ENCODE measurements at regions not wholly inside any gene's neighbourhood (a gene's known extent, or its start where the extent isn't known, plus 50 kb on each side); places are given as distances from the start of the nearest gene placed in this dataset.

DNA sequence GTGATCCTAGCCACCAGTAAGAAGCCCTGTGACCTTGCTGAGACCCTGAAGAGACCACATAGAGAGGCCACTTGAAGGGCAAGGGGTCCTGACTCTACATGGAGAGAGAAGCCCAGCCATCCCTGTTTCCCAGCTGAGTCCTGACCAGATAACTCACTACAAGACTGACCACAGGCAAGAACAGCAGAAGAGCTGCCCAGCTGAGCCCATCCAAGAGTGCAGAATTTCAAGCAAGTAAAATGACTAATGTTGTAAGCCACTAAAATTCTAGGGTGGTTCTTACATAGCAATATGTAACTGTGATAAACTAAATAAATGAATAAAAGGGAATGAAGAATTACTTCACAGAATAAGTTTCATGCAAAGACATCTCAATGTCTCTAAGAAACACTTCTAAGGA lies 58.4 kb upstream of the WIPF1 start:
- no peak overlapping the region for H3K14ac ChIP-seq (ENCODE audit: low read length in 2 of 2)
- no peak overlapping the region for H2BK12ac ChIP-seq (ENCODE audit: low read length in 2 of 2)
- H3K4me3 ChIP-seq (ENCODE audit: insufficient read depth in 1 of 2, low read depth in 1 of 2, low read length in 2 of 2) = no peak overlapping the region
- H2AFZ ChIP-seq (ENCODE audit: low read depth, low read length) = no peak overlapping the region
- no peaks in the 10 kb centered on the region for H3K27me3 ChIP-seq (ENCODE audit: control insufficient read depth in 1 of 2, insufficient read depth in 1 of 2, low read length in 2 of 2)
- no peak for DNase-seq
- H4K8ac ChIP-seq (ENCODE audit: low read length) = no peak overlapping the region
- no peak overlapping the region for H2BK15ac ChIP-seq (ENCODE audit: low read depth, poor library complexity, severe bottlenecking)
- no peak overlapping the region for H2BK5ac ChIP-seq (ENCODE audit: low read depth, low read length, poor library complexity, severe bottlenecking)
- H3K9ac ChIP-seq (ENCODE audit: low read length) = no peak overlapping the region
- peaks cover 10% of the 10 kb centered on the region for H3K9me3 ChIP-seq (ENCODE audit: control insufficient read depth, low read length)
- peak overlapping the region; percentile 36 for H3K27ac ChIP-seq (ENCODE audit: low read length, poor library complexity, severe bottlenecking)
- peaks cover 42% of the 10 kb centered on the region for H3K79me1 ChIP-seq (replicated peaks; ENCODE audit: low read length, poor library complexity, severe bottlenecking)
- H3K4me2 ChIP-seq (ENCODE audit: low read length, poor library complexity, severe bottlenecking) = peak overlapping the region; percentile 27
- H3K4ac ChIP-seq (ENCODE audit: low read depth in 1 of 2, low read length in 2 of 2) = no peak overlapping the region
- no peak overlapping the region for H4K91ac ChIP-seq (ENCODE audit: low read length)
- peaks cover 1% of the 10 kb centered on the region for H3K4me1 ChIP-seq (ENCODE audit: control insufficient read depth, insufficient read depth, low read depth, low read length)
- no peak overlapping the region for H2BK120ac ChIP-seq (ENCODE audit: low read depth, low read length)
- H2AK5ac ChIP-seq (ENCODE audit: low read length, severe bottlenecking) = peak overlapping the region; percentile 63
- no peak overlapping the region for H3K23ac ChIP-seq (ENCODE audit: low read length in 2 of 2)
- H3K18ac ChIP-seq (ENCODE audit: low read depth in 1 of 2, low read length in 2 of 2) = no peak overlapping the region
- peaks cover 3 to 61% of the 10 kb centered on the region in 2 experiments for H3K36me3 ChIP-seq (ENCODE audit: control insufficient read depth in 1 of 2, insufficient read depth in 2 of 2, low read depth in 1 of 2, low read length in 2 of 2)

DNA sequence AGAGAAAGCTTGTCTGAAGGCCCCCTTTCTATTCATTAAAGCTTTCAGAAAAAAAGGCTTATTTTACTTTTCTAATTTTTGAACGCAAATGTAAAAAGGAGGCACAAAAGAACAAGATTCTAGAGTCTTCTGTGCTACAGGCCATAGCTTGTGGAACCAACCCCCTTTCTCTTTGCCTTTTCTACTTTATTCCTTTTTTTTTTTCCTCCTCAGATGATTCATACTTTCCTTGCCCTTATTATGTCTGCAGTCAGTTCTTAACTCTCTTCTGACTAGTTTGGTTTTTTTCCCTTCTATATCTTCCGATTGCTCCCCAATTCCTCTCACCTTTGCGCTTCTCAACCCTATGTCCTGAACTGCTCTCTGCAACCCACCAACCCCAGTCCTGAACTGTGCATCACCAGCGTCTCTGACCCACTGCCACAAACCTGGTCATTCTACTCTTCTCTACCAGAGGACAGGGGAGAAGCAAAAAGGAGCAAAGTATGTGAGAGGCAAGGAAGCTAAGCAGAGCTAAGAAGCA lies 56.9 kb upstream of the WIPF1 start:
- Histone ChIP-seq H3K27ac (ENCODE audit: low read length, poor library complexity, severe bottlenecking) (no peak overlapping the region), H3K4me2 (ENCODE audit: low read length, poor library complexity, severe bottlenecking) (no peak overlapping the region), H2BK15ac (ENCODE audit: low read depth, poor library complexity, severe bottlenecking) (no peak overlapping the region), H3K4ac (ENCODE audit: low read depth in 1 of 2, low read length in 2 of 2) (no peak overlapping the region), H3K4me1 (ENCODE audit: control insufficient read depth, insufficient read depth, low read depth, low read length) (no peaks in the 10 kb centered on the region), H3K27me3 (ENCODE audit: control insufficient read depth in 1 of 2, insufficient read depth in 1 of 2, low read length in 2 of 2) (no peaks in the 10 kb centered on the region), H3K14ac (ENCODE audit: low read length in 2 of 2) (no peak overlapping the region), H3K23ac (ENCODE audit: low read length in 2 of 2) (no peak overlapping the region), H2BK5ac (ENCODE audit: low read depth, low read length, poor library complexity, severe bottlenecking) (no peak overlapping the region), H3K4me3 (ENCODE audit: insufficient read depth in 1 of 2, low read depth in 1 of 2, low read length in 2 of 2) (no peak overlapping the region), H2AK5ac (ENCODE audit: low read length, severe bottlenecking) (no peak overlapping the region), H3K36me3 (ENCODE audit: control insufficient read depth in 1 of 2, insufficient read depth in 2 of 2, low read depth in 1 of 2, low read length in 2 of 2) (peaks cover 0 to 47% of the 10 kb centered on the region in 2 experiments), H3K9me3 (ENCODE audit: control insufficient read depth, low read length) (peaks cover 13% of the 10 kb centered on the region), H3K79me1 (replicated peaks; ENCODE audit: low read length, poor library complexity, severe bottlenecking) (peaks cover 36% of the 10 kb centered on the region), H3K9ac (ENCODE audit: low read length) (peak overlapping the region; percentile 57), H2BK12ac (ENCODE audit: low read length in 2 of 2) (no peak overlapping the region), H4K8ac (ENCODE audit: low read length) (no peak overlapping the region), H2BK120ac (ENCODE audit: low read depth, low read length) (no peak overlapping the region), H4K91ac (ENCODE audit: low read length) (no peak overlapping the region), H3K18ac (ENCODE audit: low read depth in 1 of 2, low read length in 2 of 2) (no peak overlapping the region), H2AFZ (ENCODE audit: low read depth, low read length) (no peak overlapping the region)
- 98% methylated on average over 4 of the region's 4 CpGs for WGBS
- peak; percentile 39 for DNase-seq

DNA sequence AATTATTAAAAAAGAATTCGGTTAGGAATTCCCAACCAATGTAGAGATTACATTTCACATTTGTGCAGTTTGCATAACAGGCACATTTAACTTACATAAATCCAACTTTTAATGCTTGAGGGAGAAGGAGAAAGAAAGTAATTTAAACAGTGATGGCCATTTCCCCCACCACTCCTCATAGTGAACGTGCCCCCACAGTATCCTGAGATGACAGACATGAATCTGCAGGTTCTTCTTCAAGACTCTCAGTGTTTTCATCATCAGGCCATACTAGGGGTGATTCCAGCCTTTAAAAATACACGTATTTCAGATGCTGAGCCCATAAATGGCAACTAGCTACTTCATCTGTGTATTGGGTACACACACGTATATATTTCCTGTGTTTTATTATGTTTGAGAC lies 51.3 kb upstream of the WIPF1 start:
- H3K4ac ChIP-seq (ENCODE audit: low read depth in 1 of 2, low read length in 2 of 2) = no peak overlapping the region

More for the DNA sequence above, 51.3 kb upstream of the WIPF1 start:
- no peaks in the 10 kb centered on the region for H3K4me1 ChIP-seq (ENCODE audit: control insufficient read depth, insufficient read depth, low read depth, low read length)
- H3K9me3 ChIP-seq (ENCODE audit: control insufficient read depth, low read length) = peaks cover 11% of the 10 kb centered on the region
- no peak overlapping the region for H2BK120ac ChIP-seq (ENCODE audit: low read depth, low read length)
- no peak overlapping the region for H4K8ac ChIP-seq (ENCODE audit: low read length)
- H3K79me1 ChIP-seq (replicated peaks; ENCODE audit: low read length, poor library complexity, severe bottlenecking) = peaks cover 32% of the 10 kb centered on the region
- H2BK15ac ChIP-seq (ENCODE audit: low read depth, poor library complexity, severe bottlenecking) = no peak overlapping the region
- H3K4me3 ChIP-seq (ENCODE audit: insufficient read depth in 1 of 2, low read depth in 1 of 2, low read length in 2 of 2) = peak overlapping the region in 1 of 2 experiments; percentile 8
- no peaks in the 10 kb centered on the region for H3K27me3 ChIP-seq (ENCODE audit: control insufficient read depth in 1 of 2, insufficient read depth in 1 of 2, low read length in 2 of 2)
- H2BK12ac ChIP-seq (ENCODE audit: low read length in 2 of 2) = no peak overlapping the region
- peaks cover 3 to 27% of the 10 kb centered on the region in 2 experiments for H3K36me3 ChIP-seq (ENCODE audit: control insufficient read depth in 1 of 2, insufficient read depth in 2 of 2, low read depth in 1 of 2, low read length in 2 of 2)
- no peak overlapping the region for H3K4me2 ChIP-seq (ENCODE audit: low read length, poor library complexity, severe bottlenecking)
- no peak overlapping the region for H3K23ac ChIP-seq (ENCODE audit: low read length in 2 of 2)
- no peak for DNase-seq
- 100% methylated on average over 3 of the region's 4 CpGs for WGBS
- no peak overlapping the region for H3K9ac ChIP-seq (ENCODE audit: low read length)
- H2BK5ac ChIP-seq (ENCODE audit: low read depth, low read length, poor library complexity, severe bottlenecking) = no peak overlapping the region
- H4K91ac ChIP-seq (ENCODE audit: low read length) = no peak overlapping the region
- no peak overlapping the region for H3K14ac ChIP-seq (ENCODE audit: low read length in 2 of 2)
- no peak overlapping the region for H2AK5ac ChIP-seq (ENCODE audit: low read length, severe bottlenecking)
- H2AFZ ChIP-seq (ENCODE audit: low read depth, low read length) = no peak overlapping the region
- H3K27ac ChIP-seq (ENCODE audit: low read length, poor library complexity, severe bottlenecking) = no peak overlapping the region
- H3K18ac ChIP-seq (ENCODE audit: low read depth in 1 of 2, low read length in 2 of 2) = no peak overlapping the region

Data from mesenchymal stem cell (in vitro differentiated cells and primary cell).